CD4-positive, alpha-beta T cell treated with Interleukin-17A for 4 hours (primary cell): ENCODE measurements at regions not wholly inside any gene's neighbourhood (a gene's known extent, or its start where the extent isn't known, plus 50 kb on each side); places are given as distances from the start of the nearest gene placed in this dataset.

Experiments
- DNase-seq: peaks from one replicate; pipeline ENCODE4 v3.0.0-alpha.2; 2020; ENCODE audit warnings: mixed read lengths

DNA sequence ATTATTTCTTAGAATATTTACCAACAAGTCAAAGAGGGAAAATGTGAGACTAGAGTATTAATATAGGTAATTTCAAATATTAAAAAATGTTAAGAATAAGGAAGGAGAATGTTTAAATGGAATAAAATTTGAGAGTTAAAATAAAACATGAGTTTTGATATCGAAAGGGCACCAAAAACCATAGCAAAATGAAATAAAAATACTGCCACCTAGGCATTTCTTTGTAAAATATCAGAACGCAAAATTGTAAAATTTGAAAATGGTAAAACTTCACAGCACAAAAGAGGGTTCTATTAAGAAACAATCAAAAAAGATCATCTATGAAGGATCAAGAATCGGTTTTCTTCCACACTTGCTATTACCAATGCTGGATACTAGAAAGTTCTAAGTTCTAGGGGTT, 418.3 kb downstream of the TAF11L14 start:
- DNase-seq, result no peak

DNA sequence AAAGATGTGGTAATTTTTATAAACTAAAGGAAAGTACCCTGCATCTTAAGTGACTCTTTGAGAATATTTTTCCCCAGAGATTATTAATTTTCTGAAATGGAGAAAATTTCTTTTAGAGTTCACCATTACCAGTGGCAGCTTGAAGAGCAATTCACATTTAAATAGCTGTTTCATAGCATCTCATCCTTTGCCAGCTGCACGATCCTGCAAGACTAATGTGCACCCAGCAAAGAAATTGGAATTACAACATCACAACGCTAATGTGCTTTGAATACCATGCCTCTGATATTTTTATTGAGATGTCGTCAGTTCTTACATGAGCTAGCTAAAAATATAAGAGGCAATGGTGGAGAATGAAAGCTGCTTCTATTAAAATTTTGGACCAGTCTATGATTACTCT, 423.5 kb downstream of the TAF11L14 start:
- no peak for DNase-seq

DNA sequence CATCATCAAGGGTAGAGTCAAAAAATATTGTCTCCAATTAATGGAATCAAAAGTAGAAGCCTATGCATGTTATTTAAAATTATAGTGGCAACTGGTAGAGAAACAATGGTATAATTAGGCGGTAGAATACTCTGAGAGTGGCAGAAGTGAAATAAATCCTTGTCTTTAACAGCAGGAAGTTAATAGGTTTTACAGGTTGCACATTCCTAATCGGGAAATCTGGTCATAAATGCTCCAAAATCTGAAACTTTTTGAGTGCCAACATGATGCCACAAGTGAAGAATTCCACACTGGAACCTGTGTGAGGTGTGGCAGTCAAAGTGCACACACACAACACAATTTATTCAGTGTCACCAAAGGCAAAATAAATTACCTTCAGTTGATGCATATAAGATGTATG, 433.4 kb downstream of the TAF11L14 start:
- no peak for DNase-seq

DNA sequence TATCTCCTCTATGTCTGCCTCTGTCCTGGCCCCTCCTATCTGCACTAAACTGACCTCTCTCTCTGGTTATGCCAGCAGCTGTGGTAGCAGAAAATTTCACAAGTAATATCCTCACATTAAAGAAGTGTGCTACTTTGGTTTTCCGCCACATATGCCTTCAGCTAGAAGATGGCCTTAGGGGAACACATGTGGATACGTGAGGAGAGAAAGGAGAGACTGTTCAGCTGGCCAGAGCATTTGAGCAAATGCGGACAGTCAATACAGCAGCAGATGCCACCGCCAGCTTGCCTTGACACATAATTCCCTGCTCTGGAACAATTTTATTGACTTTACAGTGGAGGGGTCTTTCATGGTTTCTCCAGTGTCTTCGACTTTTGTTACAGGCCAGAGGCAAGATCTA, 434.6 kb downstream of the TAF11L14 start:
- DNase-seq, result no peak

DNA sequence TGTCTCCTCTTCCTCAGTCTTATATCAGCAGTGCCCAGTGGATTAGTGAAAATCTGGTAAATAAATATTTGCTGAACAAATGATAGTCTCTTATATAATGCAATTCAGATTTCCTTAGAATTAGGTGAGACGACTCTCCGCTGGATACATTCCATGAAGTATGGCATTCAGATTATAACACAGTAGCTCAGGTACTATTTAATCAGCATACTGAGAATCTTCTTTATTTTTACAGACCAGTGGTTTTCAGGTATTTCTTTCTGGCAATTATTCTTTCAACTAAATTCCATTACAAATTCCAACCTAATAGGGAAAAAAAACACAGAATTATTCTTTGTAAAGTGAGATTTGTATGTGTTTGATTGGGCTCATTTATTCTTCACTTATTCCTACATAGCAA, 435.5 kb downstream of the TAF11L14 start:
- DNase-seq, result no peak

DNA sequence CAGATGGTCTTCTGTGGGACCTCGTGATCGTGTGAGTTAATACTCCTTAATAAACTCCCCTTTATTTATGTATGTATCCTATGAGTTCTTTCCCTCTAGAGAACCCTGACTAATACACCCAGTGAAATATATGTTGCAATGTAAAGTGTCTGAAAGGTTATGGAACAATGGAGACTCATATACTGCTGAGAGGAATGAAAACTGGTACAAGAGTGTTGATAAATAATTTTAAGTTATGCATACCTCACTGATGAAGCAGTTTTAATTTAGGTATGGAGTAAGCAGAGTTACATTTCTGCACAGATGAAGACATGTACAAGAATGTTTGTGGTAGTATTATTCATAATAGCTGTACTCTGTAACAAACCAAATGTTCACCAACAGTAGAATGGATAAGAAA, 438.3 kb downstream of the TAF11L14 start:
- DNase-seq, result no peak

DNA sequence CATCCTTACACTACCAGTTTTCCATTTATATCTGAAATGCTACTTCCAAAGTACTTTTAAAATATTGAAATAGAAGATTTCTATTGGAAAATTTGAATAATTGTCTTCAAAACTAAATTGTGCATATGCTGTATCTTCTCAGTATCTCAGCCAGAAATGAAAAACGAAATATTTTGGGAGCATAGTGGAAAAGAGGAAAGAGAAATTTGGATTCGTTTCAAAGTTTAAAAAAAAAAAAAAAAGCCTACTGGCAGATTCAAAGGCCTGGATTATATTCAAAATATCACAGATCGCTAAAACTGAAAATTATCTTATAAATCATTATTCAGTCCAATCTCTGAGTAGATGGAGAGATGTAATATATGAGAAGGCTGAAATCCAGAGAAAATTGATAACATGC, 440.7 kb downstream of the TAF11L14 start:
- no peak for DNase-seq

DNA sequence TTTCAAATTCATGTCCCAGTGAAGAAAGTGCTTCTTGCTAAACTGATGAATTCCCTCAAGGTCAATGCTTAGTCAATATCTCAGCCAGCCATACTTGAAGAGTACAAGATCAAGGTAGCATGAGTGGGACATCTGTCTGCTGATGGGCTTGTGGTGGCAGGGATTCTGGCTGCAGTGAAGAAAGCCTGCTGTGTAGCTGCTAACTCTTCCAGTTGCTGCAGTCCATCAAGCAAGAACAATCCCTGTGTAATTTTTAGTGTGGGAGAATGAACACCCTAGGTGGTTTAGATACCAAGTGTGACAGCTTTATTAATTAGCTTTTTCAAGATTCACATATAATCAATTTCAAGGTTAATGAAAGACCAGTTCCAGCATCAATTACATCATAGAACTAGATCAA, 443.9 kb downstream of the TAF11L14 start:
- DNase-seq, result no peak

DNA sequence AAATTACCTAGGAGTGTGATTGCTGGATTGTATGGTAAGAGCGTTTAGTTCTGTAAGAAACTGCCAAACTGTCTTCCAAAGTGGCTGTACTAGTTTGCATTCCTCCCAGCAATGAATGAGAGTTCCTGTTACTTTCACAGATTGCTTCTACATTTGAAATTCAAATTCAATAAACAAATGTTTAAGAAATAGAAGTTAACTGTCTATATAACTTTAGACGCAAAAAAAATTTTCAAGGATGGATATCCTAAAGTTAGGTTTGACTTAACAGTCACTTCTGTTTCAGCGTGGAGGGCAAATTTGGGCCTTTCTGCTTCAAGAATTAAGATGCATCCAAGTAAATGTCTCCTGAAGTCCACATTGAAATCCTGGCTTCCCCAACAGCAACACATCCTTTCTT, 445.6 kb downstream of the TAF11L14 start:
- no peak for DNase-seq

DNA sequence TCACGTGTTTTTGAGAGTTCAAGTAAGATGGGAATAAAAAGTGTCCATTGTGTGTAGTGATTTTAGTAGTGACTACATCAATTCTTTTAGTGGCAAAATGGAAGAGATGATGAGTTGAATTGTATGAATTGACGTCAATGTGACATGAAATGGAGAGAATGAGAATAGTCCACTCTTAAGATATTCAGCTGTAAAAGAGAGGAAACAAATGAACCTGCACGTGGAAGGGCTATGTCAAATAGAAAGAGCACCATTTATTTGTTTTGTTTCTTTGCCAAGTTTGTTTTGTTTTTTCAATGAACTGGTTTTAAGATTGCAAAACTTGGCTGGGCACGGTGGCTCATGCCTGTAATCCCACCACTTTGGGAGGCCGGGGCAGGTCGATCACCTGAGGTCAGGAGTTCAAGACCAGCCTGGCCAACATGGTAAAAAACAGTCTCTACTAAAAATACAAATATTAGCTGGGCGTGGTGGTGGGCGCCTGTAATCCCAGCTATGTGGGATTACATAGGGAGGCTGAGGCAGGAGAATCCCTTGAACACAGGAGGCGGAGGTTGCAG, 453.8 kb downstream of the TAF11L14 start:
- no peak for DNase-seq

DNA sequence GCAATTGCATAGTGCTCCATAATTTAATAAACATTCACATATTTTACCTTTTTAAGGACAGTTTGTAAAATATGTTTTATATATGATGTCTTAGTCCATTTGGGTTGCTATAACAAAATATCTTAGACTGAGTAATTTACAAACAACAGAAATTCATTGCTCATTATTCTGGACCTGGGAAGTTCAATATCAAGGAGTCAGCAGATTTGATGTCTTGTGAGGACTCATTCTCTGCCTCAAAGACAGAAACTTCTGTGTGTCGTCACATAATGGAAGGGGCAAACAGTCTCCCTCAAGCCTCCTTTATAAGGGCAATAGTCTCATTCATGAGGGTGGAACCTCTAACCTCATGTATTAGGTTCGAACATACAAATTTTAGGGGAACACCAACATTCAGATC, 455.9 kb downstream of the TAF11L14 start:
- DNase-seq, result no peak

DNA sequence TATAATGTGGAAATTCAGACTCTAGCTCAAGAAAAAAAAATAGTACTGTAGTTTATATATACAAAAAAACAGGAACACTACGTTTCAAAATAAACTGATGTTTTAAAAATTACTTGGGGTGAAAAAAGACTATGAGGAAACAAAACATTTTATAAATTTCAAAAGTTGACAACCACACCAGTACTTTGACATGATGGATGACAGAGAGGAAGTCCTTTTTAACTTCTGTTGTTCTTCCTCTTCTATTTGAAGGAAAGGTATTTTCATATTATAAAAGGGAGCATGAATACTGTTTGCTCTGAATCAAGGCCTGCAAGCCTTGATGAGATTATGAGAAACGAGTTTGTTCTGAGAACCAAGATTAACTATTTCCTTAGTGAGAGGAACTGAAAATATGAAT, 456.9 kb downstream of the TAF11L14 start:
- no peak for DNase-seq

DNA sequence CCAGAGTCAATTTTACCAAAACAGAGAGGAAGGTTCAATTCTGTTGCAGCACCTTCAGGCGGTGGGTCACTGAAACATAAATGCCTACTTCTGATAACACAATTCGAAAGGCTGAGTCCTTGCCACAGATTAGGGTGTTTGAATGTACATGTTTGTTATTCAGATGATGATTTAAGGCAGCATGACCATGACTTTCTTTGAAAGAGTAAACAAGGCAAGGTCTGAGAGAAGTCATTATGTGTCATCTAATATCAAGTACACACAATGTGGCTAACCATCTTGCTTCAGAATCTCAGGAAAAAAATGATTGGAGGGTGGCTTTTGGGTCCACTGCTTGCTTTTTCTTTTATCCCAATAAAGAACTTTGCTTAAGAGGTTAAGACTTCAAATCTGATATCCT, 457.5 kb downstream of the TAF11L14 start:
- DNase-seq, result no peak

DNA sequence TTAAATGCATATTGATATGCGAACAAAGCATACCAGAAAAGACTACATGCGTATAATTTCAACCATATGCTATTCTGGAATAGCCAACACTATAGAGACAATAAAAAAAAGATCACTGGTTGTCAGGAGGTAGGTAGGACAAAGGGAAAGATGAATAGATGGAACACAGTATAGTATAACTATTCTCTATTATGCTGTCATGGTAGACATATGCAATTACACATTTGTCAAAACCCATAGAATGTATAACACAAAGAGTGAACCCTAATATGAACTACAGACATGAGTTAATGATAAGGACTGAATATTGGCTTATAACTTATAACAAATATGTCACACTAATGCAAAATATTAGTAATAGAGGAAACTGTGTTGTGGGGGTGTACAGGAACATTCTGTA, 460.8 kb downstream of the TAF11L14 start:
- no peak for DNase-seq

DNA sequence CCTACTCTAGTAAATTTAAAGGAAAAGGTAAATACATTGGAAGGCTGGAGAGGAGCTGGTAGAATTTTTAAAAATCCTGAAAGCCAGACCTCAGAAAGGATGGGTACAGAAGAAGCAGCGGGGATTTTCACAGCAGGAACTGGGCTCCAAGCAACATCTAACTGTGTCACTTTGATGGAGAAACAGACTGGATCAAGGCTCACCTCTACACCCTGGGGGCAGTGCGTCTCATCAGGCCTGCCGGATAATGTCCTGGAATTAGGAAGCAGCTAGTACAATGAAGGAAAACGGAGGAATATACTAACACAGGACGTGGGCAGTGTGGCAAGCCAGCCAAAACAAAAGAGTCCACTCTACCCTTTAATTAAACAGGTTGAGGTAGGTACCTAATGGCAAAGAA, 463.6 kb downstream of the TAF11L14 start:
- no peak for DNase-seq

DNA sequence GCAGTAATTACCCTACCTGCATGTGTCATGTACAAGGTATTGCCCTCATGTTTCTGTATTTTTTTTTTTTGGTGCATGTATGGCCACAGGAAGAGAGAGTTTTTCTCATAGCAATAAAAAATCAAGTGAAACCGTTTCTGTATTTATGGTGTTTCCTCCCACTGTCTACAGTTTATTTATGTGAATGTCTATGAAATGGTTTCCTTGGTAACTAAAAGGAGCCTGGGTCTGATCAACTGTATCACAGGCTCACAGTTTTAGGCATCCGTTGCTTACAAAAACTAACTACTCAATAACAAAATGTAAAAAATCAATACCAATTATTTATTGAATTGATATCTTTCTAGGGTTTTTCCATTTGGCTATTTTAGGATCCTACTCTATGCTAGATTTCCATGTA, 464.4 kb downstream of the TAF11L14 start:
- no peak for DNase-seq

DNA sequence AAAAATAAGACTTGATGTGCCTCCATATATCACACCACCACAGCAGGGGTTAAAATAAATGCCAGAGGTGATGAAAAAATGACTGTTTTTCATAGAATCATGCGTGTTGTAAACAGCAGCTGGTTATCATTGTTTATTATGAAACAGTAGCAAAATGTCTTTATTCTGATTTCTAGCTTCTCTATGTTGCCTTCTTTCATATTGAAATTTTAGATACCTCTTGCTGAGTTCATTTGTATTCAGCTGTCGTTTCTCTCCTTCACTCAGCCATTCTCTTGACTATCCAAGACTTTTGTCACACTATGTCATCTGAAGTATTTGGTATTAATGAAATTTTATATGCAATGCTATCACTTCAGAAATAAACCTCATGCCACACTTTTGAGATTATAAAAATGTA, 465.0 kb downstream of the TAF11L14 start:
- no peak for DNase-seq

DNA sequence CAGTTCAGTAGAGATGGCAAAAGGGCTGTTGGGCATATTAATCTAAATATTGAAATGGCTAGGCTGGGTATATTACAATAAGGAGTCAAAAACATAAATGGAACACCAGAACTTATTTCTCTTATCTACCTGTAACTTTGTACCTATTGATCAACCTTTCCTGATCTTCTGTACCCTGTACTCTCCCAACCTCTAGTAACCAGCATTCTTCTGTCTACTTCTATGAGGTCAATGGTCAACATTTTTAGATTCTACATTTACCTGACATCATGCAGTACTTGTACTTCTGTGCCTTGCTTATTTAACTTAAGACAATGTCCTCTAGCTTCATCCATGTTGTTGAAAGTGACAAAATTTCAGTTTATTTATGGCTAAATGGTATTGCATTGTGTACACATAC, 467.3 kb downstream of the TAF11L14 start:
- DNase-seq, result no peak

DNA sequence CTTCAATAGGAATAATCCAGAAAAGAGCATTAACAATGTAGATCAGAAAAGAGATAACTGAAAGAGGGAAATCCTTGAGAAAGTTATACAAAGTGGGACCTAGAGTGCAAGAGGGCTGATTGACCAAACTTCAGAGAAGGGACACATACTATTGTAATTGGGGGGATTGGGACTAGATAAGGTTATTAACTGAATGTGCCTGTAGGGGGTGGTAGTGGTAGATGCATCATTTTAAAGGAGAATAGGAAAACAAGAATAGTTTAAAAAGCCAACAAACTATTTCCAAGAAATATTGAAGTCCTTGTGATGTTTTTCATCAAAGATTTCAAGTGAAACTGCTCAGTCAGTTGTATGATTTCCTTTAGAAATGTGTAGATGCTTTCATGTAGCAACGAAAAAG, 468.5 kb downstream of the TAF11L14 start:
- DNase-seq, result no peak

DNA sequence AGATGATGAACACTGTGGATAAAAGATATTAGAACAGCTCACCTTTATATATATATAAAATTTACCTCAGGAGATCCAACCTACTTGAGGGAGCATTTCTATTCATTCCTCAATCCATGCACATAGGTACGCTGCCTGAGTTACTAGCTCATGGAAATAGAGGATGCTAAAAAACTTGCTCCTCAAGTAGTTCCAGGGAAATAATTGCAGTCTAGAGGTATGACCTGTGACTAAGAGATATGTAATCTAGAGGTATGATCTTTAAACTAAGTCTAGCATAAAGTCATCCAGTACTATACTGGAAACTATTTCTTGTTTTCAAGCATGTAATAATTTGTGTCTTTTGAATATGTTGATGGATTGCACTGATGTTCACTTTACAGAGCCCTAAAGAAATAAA, 471.2 kb downstream of the TAF11L14 start:
- no peak for DNase-seq

DNA sequence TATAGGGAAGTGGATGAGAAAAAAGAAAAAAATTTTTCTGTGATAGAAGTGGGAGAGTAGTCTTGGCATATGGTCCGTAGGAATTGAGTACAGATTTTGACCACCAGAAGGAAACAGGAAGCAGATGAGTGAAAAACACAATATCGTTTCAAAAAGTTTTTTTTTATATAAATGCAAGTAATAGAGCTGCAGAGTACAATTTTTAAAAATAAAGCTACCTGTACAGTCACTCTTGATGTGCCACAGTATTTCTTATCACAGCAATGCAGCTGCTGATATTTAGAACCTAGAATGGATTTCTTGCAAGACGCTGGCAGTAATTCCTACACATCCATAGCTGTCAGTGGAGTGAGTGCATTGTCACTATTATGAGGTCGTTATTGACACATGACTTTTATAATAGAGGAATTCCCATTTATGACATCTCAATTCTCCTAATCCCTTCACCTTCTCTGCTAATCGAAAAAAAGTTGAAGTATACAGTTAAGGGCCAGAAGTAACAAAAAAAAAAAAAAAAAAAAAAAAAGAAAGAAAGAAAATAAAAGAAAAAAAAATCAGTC, 477.7 kb downstream of the TAF11L14 start:
- DNase-seq, result no peak

DNA sequence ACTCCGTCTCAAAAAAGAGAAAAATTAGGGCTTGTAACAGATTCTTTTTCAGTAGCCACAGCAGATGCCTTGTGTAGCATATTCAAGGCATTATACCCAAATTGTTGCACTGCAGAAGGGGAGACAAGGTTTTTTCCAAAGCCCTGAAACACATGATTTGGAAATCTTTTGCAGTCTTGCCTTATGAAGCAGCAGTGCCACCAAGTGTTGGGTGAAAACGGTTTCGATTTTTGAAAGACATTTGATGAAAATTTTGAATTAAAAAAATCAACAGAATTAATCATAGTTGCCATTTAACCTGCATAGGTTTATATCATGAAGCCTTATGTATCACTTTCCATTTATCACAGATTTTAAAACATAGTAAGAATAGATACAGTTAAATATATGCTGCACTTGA, 479.5 kb downstream of the TAF11L14 start:
- no peak for DNase-seq

DNA sequence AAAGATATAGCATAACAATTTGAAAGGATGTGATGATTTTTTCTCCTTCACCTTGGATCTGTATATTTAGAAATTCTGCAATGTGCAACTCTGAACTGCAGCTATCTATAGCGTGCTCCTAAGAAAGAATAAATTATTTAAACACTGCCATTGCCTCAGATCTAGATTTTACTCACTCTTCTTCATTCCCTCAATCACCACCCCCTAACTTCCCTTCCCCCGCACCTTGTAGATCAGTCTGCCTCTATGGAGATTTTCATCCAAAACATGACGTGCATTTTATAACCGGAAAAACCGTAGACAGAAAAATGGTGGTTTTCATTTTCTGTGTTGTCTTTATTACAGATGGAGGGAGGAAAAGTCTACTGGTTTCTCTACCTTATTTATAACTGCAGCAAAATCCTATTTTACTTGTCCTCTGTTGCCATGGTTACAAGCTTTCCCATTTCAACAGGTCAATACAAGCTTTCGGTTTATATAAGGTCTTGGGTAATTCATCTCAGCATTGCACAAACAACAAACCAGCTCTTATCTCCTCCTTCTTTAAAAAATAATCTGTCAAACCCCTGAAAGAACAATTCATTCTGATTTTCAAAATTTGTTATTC, 480.0 kb downstream of the TAF11L14 start:
- DNase-seq, result no peak

DNA sequence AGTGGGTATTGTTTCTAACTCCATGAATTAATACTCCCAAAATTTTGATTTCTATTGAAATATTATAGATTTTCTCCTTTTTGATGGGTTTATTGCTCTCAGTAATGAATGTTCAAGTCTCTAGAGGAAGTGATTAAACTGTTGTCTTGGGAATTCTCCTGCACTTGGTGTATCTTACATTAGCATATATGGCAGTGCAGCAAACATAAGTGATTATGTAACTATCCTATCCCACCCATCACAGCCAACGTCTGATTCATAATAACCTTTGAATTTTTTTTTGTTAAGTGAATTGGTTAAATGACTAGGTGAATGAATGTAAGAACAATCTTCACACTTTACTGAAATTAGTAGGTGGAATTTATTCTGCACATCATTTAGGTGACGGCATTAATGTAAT, 483.7 kb downstream of the TAF11L14 start:
- DNase-seq, result no peak

DNA sequence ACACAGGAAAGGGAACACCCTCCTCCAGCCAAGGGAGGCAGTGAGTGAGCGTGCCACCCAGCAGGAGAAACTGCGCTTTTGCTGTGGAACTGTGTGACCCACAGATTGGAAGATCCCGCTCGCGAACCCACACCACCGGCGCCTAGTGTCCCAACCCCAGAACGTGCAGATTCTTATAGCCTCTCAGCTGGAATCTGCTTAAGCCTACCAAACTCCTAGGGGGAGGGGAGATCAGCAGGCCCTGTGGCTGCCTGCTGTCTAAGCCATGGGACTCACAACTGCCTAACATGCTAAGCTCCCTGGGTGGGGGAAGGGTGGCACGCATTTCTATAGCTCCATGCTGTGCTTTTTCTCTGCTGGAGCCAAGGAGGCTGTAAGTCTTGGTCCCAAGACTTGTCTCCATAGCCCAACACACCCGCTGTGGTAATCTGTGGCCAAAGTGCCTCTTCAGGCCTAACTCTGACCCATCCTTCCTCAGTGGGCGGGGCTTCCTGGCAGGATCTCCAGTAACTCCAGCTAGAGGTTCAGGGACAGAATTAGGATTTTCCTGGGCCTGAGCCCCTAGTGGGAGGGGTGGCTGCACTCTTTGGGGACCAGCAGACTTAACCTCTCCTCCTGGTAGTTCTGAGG, 485.0 kb downstream of the TAF11L14 start:
- no peak for DNase-seq
